ENCODE measurements at regions not wholly inside any gene's neighbourhood (a gene's known extent, or its start where the extent isn't known, plus 50 kb on each side); places are given as distances from the start of the nearest gene placed in this dataset.

- H3K4me1 ChIP-seq, result no peaks in the 10 kb centered on the region
- H3K36me3 ChIP-seq, result no peaks in the 10 kb centered on the region
- no peaks in the 10 kb centered on the region for H3K9me3 ChIP-seq
- 34 to 38% methylated on average over 3 of the region's 3 CpGs for WGBS, 2 donors (ENCODE audit: low coverage in 1 of 2)
- intact Hi-C loops (cut with DNase I; ENCODE audit: low total_unique reads), result no loop called here
- TF ChIP-seq POLR2A (IDR thresholded peaks at IDR 0.05), result no peak
- peak; percentile 35 to 50 (median 44) for TF ChIP-seq CTCF (IDR thresholded peaks at IDR 0.05)
- no peak overlapping the region for H3K4me3 ChIP-seq
- no peaks in the 10 kb centered on the region for H3K27me3 ChIP-seq
- DNase-seq, result peak; percentile 20
- in situ Hi-C loops (cut with MboI; ENCODE audit: low pct_ligation_motif_present in 1 of 4, low pct_unique_long_range_greater_than_20kb in 1 of 4, low sequenced_read_pairs in 3 of 4), result no loop called here
- no peak overlapping the region for H3K27ac ChIP-seq
Observed at GRCh38 chr2:154623819-154624218, 74.7 kb upstream of the KCNJ3 start.

- Histone ChIP-seq H3K4me1 (no peaks in the 10 kb centered on the region), H3K27ac (no peak overlapping the region), H3K36me3 (no peaks in the 10 kb centered on the region), H3K4me3 (no peak overlapping the region), H3K9me3 (no peaks in the 10 kb centered on the region), H3K27me3 (no peaks in the 10 kb centered on the region)
- no peak for DNase-seq
- intact Hi-C loops (cut with DNase I; ENCODE audit: low total_unique reads), result no loop called here
- in situ Hi-C loops (cut with MboI; ENCODE audit: low pct_ligation_motif_present in 1 of 4, low pct_unique_long_range_greater_than_20kb in 1 of 4, low sequenced_read_pairs in 3 of 4), result loop anchor here in 1 of 4 donors (25.0 kb wide), 1 partner anchor 675 kb away; no protein-coding TSS in a partner anchor
- TF ChIP-seq CTCF (IDR thresholded peaks at IDR 0.05) (no peak), POLR2AphosphoS5 (IDR thresholded peaks at IDR 0.05) (no peak), EP300 (IDR thresholded peaks at IDR 0.05; ENCODE audit: low read depth) (no peak), POLR2A (IDR thresholded peaks at IDR 0.05) (no peak)
Observed at GRCh38 chr2:154637456-154637855, 61.0 kb upstream of the KCNJ3 start.

- no peak for DNase-seq
- intact Hi-C loops (cut with DNase I; ENCODE audit: low total_unique reads) (no loop called here), in situ Hi-C loops (cut with MboI; ENCODE audit: low pct_ligation_motif_present in 1 of 4, low pct_unique_long_range_greater_than_20kb in 1 of 4, low sequenced_read_pairs in 3 of 4) (loop anchor here in 1 of 4 donors (25.0 kb wide), 1 partner anchor 674 kb away; no protein-coding TSS in a partner anchor)
- 22 to 90% methylated on average over 1 of the region's 1 CpG for WGBS, 2 donors (ENCODE audit: low coverage in 1 of 2)
- no peak for TF ChIP-seq POLR2AphosphoS5 (IDR thresholded peaks at IDR 0.05)
- no peak for TF ChIP-seq POLR2A (IDR thresholded peaks at IDR 0.05)
- TF ChIP-seq CTCF (IDR thresholded peaks at IDR 0.05), result no peak
- TF ChIP-seq EP300 (IDR thresholded peaks at IDR 0.05; ENCODE audit: low read depth), result no peak
- no peaks in the 10 kb centered on the region for H3K9me3 ChIP-seq
- H3K4me1 ChIP-seq, result no peaks in the 10 kb centered on the region
- H3K27ac ChIP-seq, result no peak overlapping the region
- no peak overlapping the region for H3K4me3 ChIP-seq
- H3K27me3 ChIP-seq, result no peaks in the 10 kb centered on the region
- no peaks in the 10 kb centered on the region for H3K36me3 ChIP-seq
Observed at GRCh38 chr2:154638783-154639182, 59.7 kb upstream of the KCNJ3 start.

GRCh38 chr2:154640000-154640399, 58.5 kb upstream of the KCNJ3 start:
- intact Hi-C loops (cut with DNase I; ENCODE audit: low total_unique reads) (no loop called here), in situ Hi-C loops (cut with MboI; ENCODE audit: low pct_ligation_motif_present in 1 of 4, low pct_unique_long_range_greater_than_20kb in 1 of 4, low sequenced_read_pairs in 3 of 4) (loop anchor here in 1 of 4 donors (25.0 kb wide), 1 partner anchor 672 kb away; no protein-coding TSS in a partner anchor)
- no peak overlapping the region for H3K4me3 ChIP-seq
- 61 to 65% methylated on average over 3 of the region's 3 CpGs for WGBS, 2 donors (ENCODE audit: low coverage in 1 of 2)
- no peaks in the 10 kb centered on the region for H3K4me1 ChIP-seq
- H3K27me3 ChIP-seq, result no peaks in the 10 kb centered on the region
- DNase-seq, result no peak
- no peaks in the 10 kb centered on the region for H3K9me3 ChIP-seq
- TF ChIP-seq POLR2A (IDR thresholded peaks at IDR 0.05) (no peak), POLR2AphosphoS5 (IDR thresholded peaks at IDR 0.05) (no peak), CTCF (IDR thresholded peaks at IDR 0.05) (no peak), EP300 (IDR thresholded peaks at IDR 0.05; ENCODE audit: low read depth) (no peak)
- no peaks in the 10 kb centered on the region for H3K36me3 ChIP-seq
- no peak overlapping the region for H3K27ac ChIP-seq

Small RNA genes lying in the stretch of these regions (small RNA-seq; reads per million reads assigned to genes)
- gene RNA5SP107, result 0 reads per million in 4 donors

All from transverse colon (tissue), 4 donors.